Epithelial cell of proximal tubule (primary cell): ENCODE measurements at regions not wholly inside any gene's neighbourhood (a gene's known extent, or its start where the extent isn't known, plus 50 kb on each side); places are given as distances from the start of the nearest gene placed in this dataset.
"Not testable (repeated sequence)": the region's sequence is repeated elsewhere in the genome, so short reads cannot be mapped to it uniquely, and the experiment has no call there.

Experiments used
- DNase-seq: peaks from one replicate; pipeline ENCODE4 v3.0.0-alpha.2; 2011; ENCODE audit warnings: low read depth
- H3K4me3 ChIP-seq: 2 replicates; pipeline ENCODE4 v1.5.1; 2011; ENCODE audit warnings: low read depth, mild to moderate bottlenecking, low read length
- TF ChIP-seq, protein P1 (sequence below): conservative IDR thresholded peaks from 2 replicates; pipeline ENCODE4 v1.5.1; 2012; ENCODE audit warnings: low read depth, mild to moderate bottlenecking, low read length

DNA sequence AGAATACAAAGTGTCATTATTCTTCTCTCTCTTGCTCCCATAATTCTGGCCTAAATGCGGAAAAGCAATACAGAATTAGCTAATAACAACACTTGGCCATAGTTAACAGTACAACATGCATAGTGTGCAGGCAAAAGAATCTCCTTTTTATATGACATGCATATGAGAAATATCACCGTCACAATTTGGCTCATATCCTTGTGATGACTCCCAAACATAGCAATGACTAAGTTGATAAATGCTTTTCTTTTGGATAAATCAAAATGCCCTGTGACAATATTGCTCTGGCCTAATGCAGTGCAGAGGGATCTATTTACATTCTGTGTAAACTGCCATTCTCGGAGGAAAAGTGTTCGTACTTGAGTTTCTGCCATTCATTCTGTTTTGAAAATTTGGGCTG, 121.9 kb upstream of the GHR start:
- TF ChIP-seq, protein P1, sequence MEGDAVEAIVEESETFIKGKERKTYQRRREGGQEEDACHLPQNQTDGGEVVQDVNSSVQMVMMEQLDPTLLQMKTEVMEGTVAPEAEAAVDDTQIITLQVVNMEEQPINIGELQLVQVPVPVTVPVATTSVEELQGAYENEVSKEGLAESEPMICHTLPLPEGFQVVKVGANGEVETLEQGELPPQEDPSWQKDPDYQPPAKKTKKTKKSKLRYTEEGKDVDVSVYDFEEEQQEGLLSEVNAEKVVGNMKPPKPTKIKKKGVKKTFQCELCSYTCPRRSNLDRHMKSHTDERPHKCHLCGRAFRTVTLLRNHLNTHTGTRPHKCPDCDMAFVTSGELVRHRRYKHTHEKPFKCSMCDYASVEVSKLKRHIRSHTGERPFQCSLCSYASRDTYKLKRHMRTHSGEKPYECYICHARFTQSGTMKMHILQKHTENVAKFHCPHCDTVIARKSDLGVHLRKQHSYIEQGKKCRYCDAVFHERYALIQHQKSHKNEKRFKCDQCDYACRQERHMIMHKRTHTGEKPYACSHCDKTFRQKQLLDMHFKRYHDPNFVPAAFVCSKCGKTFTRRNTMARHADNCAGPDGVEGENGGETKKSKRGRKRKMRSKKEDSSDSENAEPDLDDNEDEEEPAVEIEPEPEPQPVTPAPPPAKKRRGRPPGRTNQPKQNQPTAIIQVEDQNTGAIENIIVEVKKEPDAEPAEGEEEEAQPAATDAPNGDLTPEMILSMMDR, result no peak
- no peak overlapping the region for H3K4me3 ChIP-seq
- DNase-seq, result no peak

DNA sequence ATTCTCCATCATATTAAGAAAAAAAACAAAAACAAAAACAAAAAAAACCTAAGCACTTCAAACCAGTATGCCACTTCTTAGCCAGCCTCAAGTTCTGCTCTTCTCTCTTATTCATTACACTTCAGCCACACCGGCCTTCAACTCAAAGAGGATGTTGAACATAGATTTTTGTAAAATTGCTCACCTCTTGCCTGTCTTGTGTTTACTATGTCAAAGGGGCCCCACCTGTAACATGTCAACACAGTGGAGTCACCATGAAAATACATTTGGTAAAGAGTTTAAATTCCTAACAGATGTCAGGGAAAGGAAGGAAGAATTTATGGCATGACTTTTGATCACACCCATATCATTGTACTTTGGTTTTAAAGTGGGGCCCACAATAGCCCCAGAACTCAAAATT, 121.1 kb upstream of the GHR start:
- H3K4me3 ChIP-seq, result no peak overlapping the region
- DNase-seq, result no peak
- TF ChIP-seq, protein P1, result no peak

DNA sequence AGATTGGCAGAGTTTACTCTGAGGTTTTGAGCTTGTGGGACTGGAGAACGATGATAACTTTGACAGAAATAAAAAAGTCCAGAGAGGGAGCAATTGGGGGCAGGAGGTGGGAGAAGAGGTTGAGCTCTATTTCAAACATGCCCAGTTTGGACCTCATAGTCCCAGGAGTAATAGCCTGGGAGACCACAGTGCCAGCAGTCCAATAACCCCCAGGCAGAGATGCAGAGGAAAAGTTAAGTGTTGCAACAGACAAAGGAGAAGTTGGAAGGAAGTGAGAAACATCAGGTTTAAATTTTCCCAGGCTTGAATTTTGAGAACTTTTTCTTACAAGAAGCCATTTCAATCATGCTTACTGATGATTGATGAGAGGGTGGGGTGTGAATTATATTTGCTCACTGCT, 117.0 kb upstream of the GHR start:
- no peak overlapping the region for H3K4me3 ChIP-seq
- TF ChIP-seq, protein P1, result no peak

DNA sequence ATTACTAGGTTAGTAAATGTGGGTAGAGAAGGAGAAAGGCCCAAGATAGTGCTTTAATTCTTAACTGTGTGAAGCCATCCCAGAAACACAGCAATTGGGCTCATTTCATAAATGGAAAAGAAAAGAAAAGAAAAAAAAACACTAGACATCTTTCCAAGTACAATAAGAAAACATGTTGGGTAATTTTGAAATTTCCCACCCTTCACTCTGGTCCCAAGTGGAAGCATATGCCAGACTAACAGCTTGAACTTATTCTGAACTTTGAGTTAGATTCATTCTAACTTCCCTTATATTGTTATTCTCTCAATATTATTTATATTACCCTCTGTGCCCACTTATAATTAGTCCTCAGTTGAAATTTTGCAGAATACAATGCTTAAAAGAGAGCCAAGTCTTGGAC, 113.4 kb upstream of the GHR start:
- TF ChIP-seq, protein P1, result no peak
- no peak for DNase-seq
- H3K4me3 ChIP-seq, result no peak overlapping the region

More for the DNA sequence above, 117.0 kb upstream of the GHR start:
- DNase-seq, result no peak

DNA sequence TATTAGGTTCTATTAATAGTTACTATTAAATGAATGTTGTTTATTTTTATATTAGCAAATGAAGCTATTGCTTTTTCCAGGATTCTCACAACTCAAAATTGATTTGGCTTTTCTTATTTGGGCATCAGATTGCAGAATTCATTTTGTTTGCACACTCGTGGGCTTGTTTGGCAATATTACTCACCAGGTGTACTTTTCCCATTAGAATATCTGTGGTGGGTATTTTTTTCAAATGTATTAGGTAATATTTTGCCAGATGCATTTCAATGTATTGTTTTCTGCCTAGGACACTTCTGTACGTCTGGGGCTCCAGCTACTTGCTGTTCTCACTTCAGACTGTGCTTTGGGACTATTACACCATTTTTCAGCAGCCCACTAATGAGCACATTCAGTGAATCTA, 108.0 kb upstream of the GHR start:
- no peak overlapping the region for H3K4me3 ChIP-seq
- TF ChIP-seq, protein P1, result no peak
- DNase-seq, result no peak

DNA sequence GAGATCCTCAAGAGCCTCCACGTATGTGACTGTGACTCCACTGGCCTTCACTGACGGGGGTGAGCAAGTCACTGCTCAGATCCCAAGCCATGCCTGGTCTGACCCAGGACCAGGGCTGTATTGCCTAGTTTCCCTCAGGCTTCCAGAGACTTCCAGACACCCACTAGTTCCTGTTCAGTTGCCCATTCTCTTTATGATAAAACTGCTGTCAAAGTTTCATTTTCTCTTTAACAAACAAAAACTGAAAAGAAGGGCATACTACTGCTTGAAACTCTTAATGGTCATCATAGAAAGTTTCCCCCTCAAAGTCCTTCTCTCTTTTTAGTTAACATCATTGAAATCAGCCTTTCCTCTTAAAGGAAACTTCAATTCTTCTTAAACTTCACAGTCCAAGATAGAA, 105.7 kb upstream of the GHR start:
- H3K4me3 ChIP-seq, result no peak overlapping the region
- no peak for DNase-seq
- TF ChIP-seq, protein P1, result no peak

DNA sequence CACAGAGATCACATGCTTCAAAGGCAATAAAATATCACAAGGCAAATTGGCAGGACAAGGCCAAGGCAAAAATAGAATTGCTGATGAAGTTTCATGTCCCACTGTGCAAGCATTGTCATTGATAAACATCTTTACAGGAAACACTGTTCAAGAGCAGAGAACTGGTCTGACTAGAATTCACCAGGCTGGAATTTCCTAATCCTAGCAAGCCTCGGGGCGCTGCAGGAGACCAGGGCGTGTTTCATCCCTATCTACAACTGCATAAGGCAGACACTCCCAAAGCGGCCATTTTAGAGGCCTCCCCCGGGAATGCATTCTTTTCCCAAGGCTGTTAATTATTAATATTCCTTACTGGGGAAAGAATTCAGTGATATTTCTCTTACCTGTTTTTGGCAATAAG, 103.7 kb upstream of the GHR start:
- DNase-seq, H3K4me3 ChIP-seq: not testable (repeated sequence)

DNA sequence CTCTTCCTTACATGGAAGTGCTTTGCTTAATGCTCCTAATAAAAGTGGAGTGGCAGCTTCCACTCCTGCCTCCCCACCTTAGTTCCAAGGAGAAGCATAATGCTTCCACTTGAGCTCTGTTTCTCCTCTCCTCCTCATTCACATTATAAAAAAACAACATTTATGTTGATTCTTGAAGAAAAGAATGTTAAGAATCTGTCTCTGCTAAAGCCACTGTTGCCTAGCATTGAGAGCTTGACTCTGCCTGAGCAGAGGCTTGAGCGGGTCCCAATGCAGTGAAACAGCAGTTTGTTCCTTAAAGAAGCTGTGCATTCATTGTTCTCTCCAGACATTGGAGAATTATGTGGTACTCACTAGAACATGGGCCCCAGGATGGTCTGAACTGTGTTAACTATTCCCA, 101.5 kb upstream of the GHR start:
- TF ChIP-seq, protein P1, result no peak
- no peak for DNase-seq
- no peak overlapping the region for H3K4me3 ChIP-seq
